Tibial artery (tissue), 4 donors: ENCODE measurements at regions not wholly inside any gene's neighbourhood (a gene's known extent, or its start where the extent isn't known, plus 50 kb on each side); places are given as distances from the start of the nearest gene placed in this dataset.

Source experiments
- DNase-seq, 2 donors: peaks; one replicate each; pipeline ENCODE4 v3.0.0-alpha.2; 2019
- H3K27ac ChIP-seq, 2 donors: fragments of 200-600 bp; sonication (generic) in 1 of 2; 1 replicate in 1 of 2; 2 replicates in 1 of 2; pipeline ENCODE4 v1.5.1; 2018 to 2019; ENCODE audit warnings: mild to moderate bottlenecking in 1 of 2
- H3K27me3 ChIP-seq, 2 donors: fragments of 200-600 bp; sonication (generic) in 1 of 2; one replicate each; pipeline versions ENCODE4 v1.5.1 to v1.6.0; 2016 to 2019
- H3K36me3 ChIP-seq, 3 donors: fragments of 200-600 bp; sonication (generic) in 2 of 3; one replicate each; pipeline ENCODE4 v1.5.1; 2016 to 2019; ENCODE audit warnings: mild to moderate bottlenecking in 2 of 3
- H3K4me1 ChIP-seq, 4 donors: fragments of 200-600 bp; sonication (generic) in 2 of 4; 1 replicate in 3 of 4; 2 replicates in 1 of 4; pipeline ENCODE4 v1.5.1; 2016 to 2019
- H3K4me3 ChIP-seq, 2 donors: fragments of 200-600 bp; sonication (generic) in 1 of 2; 1 replicate in 1 of 2; 2 replicates in 1 of 2; pipeline ENCODE4 v1.5.1; 2018 to 2019; ENCODE audit warnings: mild to moderate bottlenecking in 2 of 2
- H3K9me3 ChIP-seq, 3 donors: fragments of 200-600 bp; sonication (generic) in 1 of 3; one replicate each; pipeline ENCODE4 v1.5.1; 2016 to 2019
- intact Hi-C: fragments of 100-400 bp; cut with DNase I; formaldehyde crosslinking; loops from one replicate; pipeline ENCODE4 v1.15.0; 2023; ENCODE audit warnings: low total_unique reads
- TF ChIP-seq, protein P1 (sequence below), 2 experiments: fragments of 200-600 bp in 1 of 2; fragments of 450-650 bp in 1 of 2; IDR thresholded peaks; one replicate each; pipeline ENCODE4 v1.5.1; 2017 to 2019; ENCODE audit warnings: antibody characterized with exemption in 2 of 2, mild to moderate bottlenecking in 1 of 2, moderate library complexity in 1 of 2

DNA sequence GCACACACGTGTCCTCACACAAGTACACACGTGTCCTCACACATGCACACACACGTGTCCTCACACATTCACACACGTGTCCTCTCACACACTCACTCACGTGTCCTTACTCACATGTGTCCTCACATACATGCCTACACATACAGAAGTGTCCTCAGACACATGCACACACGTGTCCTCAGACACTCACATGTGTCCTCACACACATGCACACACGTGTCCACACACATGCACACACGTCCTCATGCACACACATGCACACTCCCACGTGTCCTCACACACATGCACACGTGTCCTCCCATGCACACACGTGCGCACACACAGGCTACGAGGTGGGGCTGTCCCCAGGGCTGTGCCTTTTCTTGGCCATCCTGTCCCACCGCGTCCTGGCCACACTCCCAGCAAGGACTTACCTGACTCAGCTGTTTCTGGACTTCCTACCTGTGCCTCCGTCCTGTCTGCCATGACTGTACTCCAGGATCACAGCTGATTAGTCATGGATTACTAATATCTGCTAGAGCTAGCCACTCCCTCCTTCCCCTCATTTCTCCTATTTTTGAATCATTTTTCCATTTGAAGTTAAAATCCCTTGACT lies 990.2 kb downstream of the BRD1 start:
- no peaks in the 10 kb centered on the region for H3K36me3 ChIP-seq
- H3K27me3 ChIP-seq = no peaks in the 10 kb centered on the region
- intact Hi-C loops = no loop called here
- peaks cover 0 to 8% (median 5%) of the 10 kb centered on the region in 3 donors for H3K9me3 ChIP-seq
- no peaks in the 10 kb centered on the region for H3K4me1 ChIP-seq
- no peak overlapping the region for H3K27ac ChIP-seq
- DNase-seq = no peak
- TF ChIP-seq, protein P1, sequence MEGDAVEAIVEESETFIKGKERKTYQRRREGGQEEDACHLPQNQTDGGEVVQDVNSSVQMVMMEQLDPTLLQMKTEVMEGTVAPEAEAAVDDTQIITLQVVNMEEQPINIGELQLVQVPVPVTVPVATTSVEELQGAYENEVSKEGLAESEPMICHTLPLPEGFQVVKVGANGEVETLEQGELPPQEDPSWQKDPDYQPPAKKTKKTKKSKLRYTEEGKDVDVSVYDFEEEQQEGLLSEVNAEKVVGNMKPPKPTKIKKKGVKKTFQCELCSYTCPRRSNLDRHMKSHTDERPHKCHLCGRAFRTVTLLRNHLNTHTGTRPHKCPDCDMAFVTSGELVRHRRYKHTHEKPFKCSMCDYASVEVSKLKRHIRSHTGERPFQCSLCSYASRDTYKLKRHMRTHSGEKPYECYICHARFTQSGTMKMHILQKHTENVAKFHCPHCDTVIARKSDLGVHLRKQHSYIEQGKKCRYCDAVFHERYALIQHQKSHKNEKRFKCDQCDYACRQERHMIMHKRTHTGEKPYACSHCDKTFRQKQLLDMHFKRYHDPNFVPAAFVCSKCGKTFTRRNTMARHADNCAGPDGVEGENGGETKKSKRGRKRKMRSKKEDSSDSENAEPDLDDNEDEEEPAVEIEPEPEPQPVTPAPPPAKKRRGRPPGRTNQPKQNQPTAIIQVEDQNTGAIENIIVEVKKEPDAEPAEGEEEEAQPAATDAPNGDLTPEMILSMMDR (IDR thresholded peaks at IDR 0.05) = no peak
- H3K4me3 ChIP-seq = no peak overlapping the region

DNA sequence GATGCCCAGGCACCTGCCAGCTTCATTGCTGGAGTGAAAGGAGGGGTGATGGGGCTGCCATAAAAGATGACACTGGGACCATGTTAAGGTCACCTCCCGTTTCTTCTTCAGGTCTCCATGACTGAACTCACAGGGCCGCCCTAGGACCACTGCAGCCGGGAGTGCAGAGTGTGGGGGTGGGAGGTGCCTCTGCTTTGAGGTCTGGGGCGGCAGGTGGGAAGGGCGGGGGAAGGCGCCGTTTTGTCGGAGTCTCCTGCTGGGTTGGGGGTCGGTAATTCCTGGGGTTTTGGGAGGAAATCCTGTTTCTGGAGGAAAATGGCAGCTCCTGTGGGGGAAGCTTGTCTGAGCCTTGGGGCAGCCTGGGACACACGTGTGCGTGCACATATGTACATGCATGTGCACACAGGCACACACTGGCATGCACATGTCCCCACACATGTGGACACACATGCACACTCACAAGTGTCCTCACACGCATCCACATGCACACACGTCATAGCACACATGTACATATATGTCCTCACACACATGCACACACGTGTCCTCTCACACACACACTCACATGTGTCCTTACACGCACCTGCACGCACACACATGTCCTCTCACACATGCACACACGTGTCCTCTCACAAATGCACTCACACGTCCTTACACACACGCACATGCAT lies 990.9 kb downstream of the BRD1 start:
- Histone ChIP-seq H3K9me3 (peaks cover 0 to 11% (median 8%) of the 10 kb centered on the region in 3 donors), H3K36me3 (no peaks in the 10 kb centered on the region), H3K4me3 (no peak overlapping the region), H3K27me3 (no peaks in the 10 kb centered on the region), H3K27ac (no peak overlapping the region), H3K4me1 (no peaks in the 10 kb centered on the region)
- TF ChIP-seq, protein P1 (IDR thresholded peaks at IDR 0.05) = no peak
- DNase-seq = no peak
- intact Hi-C loops = no loop called here

DNA sequence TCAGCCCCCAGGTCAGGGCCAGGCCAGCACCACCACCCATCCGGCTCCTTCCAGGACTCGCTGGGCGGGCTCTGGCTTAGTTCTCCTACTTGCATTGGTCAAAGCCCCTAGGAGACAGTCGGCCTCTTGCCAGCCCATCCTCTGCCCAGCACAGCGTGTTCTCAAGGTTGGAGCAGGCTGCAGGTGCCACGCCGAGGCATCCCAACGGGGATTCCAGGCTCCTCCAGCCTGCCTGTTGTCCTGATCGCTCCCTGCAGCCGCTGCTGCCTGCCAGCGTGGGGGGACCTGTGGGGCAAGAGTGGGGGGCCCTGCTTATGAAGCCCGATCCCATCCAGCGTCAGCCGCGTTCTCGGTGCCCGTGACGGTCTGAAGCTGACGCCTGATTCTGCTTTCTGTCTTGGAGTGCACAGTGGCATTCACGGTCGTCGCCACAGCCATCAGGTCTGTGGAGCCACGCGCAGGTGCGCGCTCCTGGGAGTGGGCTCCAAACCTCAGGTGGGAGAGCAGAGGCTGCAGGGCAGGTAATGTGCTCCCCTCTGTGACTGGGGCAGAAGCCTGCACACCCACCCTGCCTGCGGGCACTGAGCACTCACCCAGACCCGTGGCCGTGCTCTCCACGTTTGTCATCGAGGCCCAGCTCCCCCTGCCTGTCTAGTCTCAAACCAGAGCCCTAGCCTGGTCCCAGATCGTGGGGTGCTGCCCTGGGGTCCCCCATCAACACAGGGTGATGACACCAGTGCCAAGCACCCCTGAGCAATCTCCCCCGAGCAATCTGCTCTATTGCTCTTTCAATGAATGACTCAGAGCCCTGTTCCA lies 991.6 kb downstream of the BRD1 start:
- Histone ChIP-seq H3K4me3 (no peak overlapping the region), H3K4me1 (no peaks in the 10 kb centered on the region), H3K36me3 (no peaks in the 10 kb centered on the region), H3K9me3 (peaks cover 0 to 19% (median 12%) of the 10 kb centered on the region in 3 donors), H3K27me3 (no peaks in the 10 kb centered on the region), H3K27ac (no peak overlapping the region)
- no peak for DNase-seq
- intact Hi-C loops = no loop called here
- TF ChIP-seq, protein P1 (IDR thresholded peaks at IDR 0.05) = no peak

DNA sequence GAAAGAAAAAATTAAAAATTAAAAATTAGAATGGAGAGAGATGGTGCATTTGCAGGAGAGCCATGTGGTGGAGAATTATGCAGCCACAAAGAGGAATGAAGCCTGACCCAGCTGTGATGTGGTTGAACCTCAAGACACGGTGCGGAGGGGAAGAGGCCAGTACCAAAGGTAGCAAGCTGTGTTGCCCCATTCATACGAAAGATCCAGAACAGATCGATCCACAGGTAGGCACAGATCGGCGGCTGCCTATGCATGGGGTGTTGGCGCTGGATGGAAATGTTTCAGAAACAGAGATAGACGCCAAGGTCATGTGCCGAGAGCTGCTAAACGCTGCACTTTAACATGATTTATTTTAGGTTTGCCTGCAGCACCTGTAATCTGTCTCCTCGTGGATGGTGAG lies 992.3 kb downstream of the BRD1 start:
- H3K9me3 ChIP-seq = peaks cover 0 to 23% (median 18%) of the 10 kb centered on the region in 3 donors
- no peaks in the 10 kb centered on the region for H3K27me3 ChIP-seq
- TF ChIP-seq, protein P1 (IDR thresholded peaks at IDR 0.05) = no peak
- H3K36me3 ChIP-seq = no peaks in the 10 kb centered on the region
- intact Hi-C loops = no loop called here
- no peak for DNase-seq
- no peak overlapping the region for H3K27ac ChIP-seq
- H3K4me1 ChIP-seq = no peaks in the 10 kb centered on the region
- no peak overlapping the region for H3K4me3 ChIP-seq

DNA sequence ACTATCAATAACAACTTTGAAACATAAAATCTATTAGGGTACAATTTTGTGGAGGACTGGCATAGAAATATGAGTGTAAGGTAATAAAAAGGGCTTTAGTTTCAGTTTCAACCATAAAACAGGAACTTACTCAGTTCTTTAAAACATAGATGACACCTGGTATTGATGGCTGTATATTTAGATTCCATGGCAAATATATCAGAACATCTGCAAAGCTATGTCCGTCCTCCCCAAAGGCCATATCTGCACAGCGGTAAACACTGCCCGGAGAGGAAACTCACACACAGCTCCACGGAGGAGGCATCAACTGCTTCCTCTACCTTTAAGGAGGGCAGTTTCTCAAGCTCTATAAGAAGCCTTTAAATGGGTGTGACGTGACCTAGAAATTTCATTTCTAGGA lies 993.3 kb downstream of the BRD1 start:
- Histone ChIP-seq H3K4me1 (no peaks in the 10 kb centered on the region), H3K36me3 (no peaks in the 10 kb centered on the region), H3K4me3 (no peak overlapping the region), H3K9me3 (peaks cover 0 to 29% (median 26%) of the 10 kb centered on the region in 3 donors), H3K27me3 (no peaks in the 10 kb centered on the region), H3K27ac (no peak overlapping the region)
- TF ChIP-seq, protein P1 (IDR thresholded peaks at IDR 0.05) = no peak
- intact Hi-C loops = no loop called here
- no peak for DNase-seq
